ENCODE measurements at regions not wholly inside any gene's neighbourhood (a gene's known extent, or its start where the extent isn't known, plus 50 kb on each side); places are given as distances from the start of the nearest gene placed in this dataset.

- no peak for TF ChIP-seq NFYB (IDR thresholded peaks at IDR 0.05; ENCODE audit: insufficient read depth, low read depth, low read length)
These were observed 117.3 kb upstream of the POU2AF2 start (continued) for GRCh38 chr11:111128076-111128870.

GRCh38 chr11:111124724-111125123 lies 120.8 kb upstream of the POU2AF2 start:
- H3K27me3 ChIP-seq (replicated peaks in 1 of 2; ENCODE audit: control insufficient read depth in 2 of 2, insufficient read depth in 2 of 2, low read length in 1 of 2): no peaks in the 10 kb centered on the region; a peak in 1 of 4 replicates
- H3K27ac ChIP-seq (ENCODE audit: control insufficient read depth, insufficient read depth): no peak overlapping the region
- POLR2A ChIA-PET: no interaction called here
- no peaks in the 10 kb centered on the region for H4K20me1 ChIP-seq (ENCODE audit: control insufficient read depth, insufficient read depth)
- SMC1A ChIA-PET (ENCODE audit: uncharacterized antibody, unreplicated experiment): interaction anchor here (1.6 kb wide), 1 partner anchor 37 kb away, joined by 3 read pairs; no protein-coding TSS in a partner anchor
- ATAC-seq (no peak), FAIRE-seq (no peak), DNase-seq (ENCODE audit: low read depth, low spot score) (no peak)
- BruUV-seq (replicated peaks): no TSS peak
- RAD21 ChIA-PET (ENCODE audit: unreplicated experiment): no interaction called here
- H2AFZ ChIP-seq (ENCODE audit: control insufficient read depth, low read depth, low read length): no peak overlapping the region
- intact Hi-C loops (cut with micrococcal nuclease; ENCODE audit: unreplicated experiment) (no loop called here), in situ Hi-C loops (cut with MboI) (no loop called here)
- WGBS (ENCODE audit: insufficient coverage, insufficient replicate concordance, low lambda C conversion rate, missing lambda C conversion rate): 13% methylated on average over 1 of the region's 1 CpG
- H3K79me2 ChIP-seq (ENCODE audit: control insufficient read depth, insufficient read depth, low read length): no peaks in the 10 kb centered on the region
- H3K4me1 ChIP-seq (ENCODE audit: control insufficient read depth, insufficient read depth, low read length): no peaks in the 10 kb centered on the region
- H3K4me3 ChIP-seq: no peak overlapping the region
- CTCF ChIA-PET: interaction anchor here (1.4 kb wide), 1 partner anchor 105 kb away, joined by 3 read pairs; no protein-coding TSS in a partner anchor
- H3K36me3 ChIP-seq (ENCODE audit: control insufficient read depth in 2 of 2, insufficient read depth in 2 of 2, low read length in 1 of 2): no peaks in the 10 kb centered on the region
- H3K9me3 ChIP-seq (replicated peaks; ENCODE audit: control insufficient read depth, insufficient read depth, low read length): no peaks in the 10 kb centered on the region
- no peak overlapping the region for H3K9ac ChIP-seq (ENCODE audit: control insufficient read depth, insufficient read depth, low read length)
- H3K4me2 ChIP-seq (ENCODE audit: control insufficient read depth, insufficient read depth): no peak overlapping the region
- TF ChIP-seq NFXL1 (IDR thresholded peaks at IDR 0.05; ENCODE audit: borderline replicate concordance) (no peak), LARP7 (IDR thresholded peaks at IDR 0.05) (no peak), CTCF (IDR thresholded peaks at IDR 0.05 in 2 of 3, conservative IDR thresholded peaks at IDR 0.05 in 1 of 3; ENCODE audit: control insufficient read depth in 2 of 3, extremely low read depth in 1 of 3, insufficient read depth in 1 of 3, low read depth in 3 of 3, low read length in 3 of 3) (no peak), POLR2A (IDR thresholded peaks at IDR 0.05; ENCODE audit: low read depth, low read length) (no peak), SUPT20H (IDR thresholded peaks at IDR 0.05; ENCODE audit: borderline replicate concordance, control insufficient read depth, low read depth, low read length) (no peak), RAD51 (IDR thresholded peaks at IDR 0.05) (no peak), YY1 (IDR thresholded peaks at IDR 0.05; ENCODE audit: low read depth, low read length) (no peak), WRNIP1 (IDR thresholded peaks at IDR 0.05; ENCODE audit: borderline replicate concordance, low read depth, low read length) (no peak), RELA (IDR thresholded peaks at IDR 0.05; ENCODE audit: borderline replicate concordance, partially characterized antibody) (no peak), GABPA (IDR thresholded peaks at IDR 0.05; ENCODE audit: low read depth) (no peak), TCF7 (IDR thresholded peaks at IDR 0.05; ENCODE audit: borderline replicate concordance) (no peak), CEBPZ (IDR thresholded peaks at IDR 0.05; ENCODE audit: low read depth, low read length) (no peak), FOXM1 (IDR thresholded peaks at IDR 0.05; ENCODE audit: low read depth, low read length) (no peak), ZNF622 (IDR thresholded peaks at IDR 0.05) (no peak), BCL3 (IDR thresholded peaks at IDR 0.05; ENCODE audit: borderline replicate concordance, insufficient read depth, low read depth, low read length, poor library complexity, severe bottlenecking) (no peak)

All from GM12878 (cell line).